ENCODE measurements at regions not wholly inside any gene's neighbourhood (a gene's known extent, or its start where the extent isn't known, plus 50 kb on each side); places are given as distances from the start of the nearest gene placed in this dataset.

- no peak for DNase-seq
- in situ Hi-C loops (cut with HindIII; ENCODE audit: low pct_ligation_motif_present, low pct_unique_long_range_greater_than_20kb, low sequenced_read_pairs), result no loop called here
Measured at GRCh38 chr2:12666445-12666844, 50.3 kb upstream of the TRIB2 start.

Data from ACHN (cell line).